ENCODE measurements at regions not wholly inside any gene's neighbourhood (a gene's known extent, or its start where the extent isn't known, plus 50 kb on each side); places are given as distances from the start of the nearest gene placed in this dataset.
"Not testable (repeated sequence)": the region's sequence is repeated elsewhere in the genome, so short reads cannot be mapped to it uniquely, and the experiment has no call there.

GRCh38 chr2:160816916-160817499 lies 323.4 kb upstream of the RBMS1 start:
- no peak for DNase-seq

DNA sequence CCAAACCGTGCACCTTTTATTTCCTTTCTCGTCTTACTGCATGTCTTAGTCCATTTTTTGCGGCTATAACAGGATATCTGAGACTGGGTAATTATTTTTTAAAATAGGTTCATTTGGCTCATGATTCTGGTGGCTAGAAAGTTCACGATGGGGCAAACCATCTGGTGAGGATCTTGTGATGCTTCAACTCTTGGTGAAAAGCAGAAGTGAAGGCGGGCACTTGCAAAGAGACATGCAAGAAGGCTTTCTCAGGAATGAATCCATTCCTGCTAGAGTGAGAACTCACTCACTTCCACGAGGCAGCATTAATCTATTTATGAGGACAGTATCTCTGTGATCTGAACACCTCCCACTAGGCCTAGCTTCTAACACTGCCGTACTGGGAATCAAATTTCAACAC lies 327.1 kb upstream of the RBMS1 start:
- no peak for DNase-seq

DNA sequence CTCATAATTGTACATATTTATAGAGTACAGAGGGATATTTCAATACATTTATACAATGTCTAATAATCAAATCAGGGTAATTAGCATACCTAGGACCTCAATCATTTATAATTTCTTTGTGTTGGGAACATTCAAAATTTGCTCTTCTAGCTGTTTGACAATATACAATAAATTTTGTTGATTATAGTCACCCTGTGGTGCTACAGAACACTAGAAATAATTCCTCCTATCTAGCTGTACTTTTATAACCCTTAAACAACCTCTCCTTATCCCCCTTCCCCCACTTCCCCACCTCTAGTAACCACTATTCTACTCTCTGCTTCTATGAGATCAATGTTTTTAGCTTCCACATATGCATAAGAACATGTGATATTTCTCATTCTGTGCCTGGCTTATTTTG lies 328.4 kb upstream of the RBMS1 start:
- DNase-seq, result no peak

GRCh38 chr2:160825433-160825832 lies 331.8 kb upstream of the RBMS1 start:
- DNase-seq, result no peak

- no peak for DNase-seq
Measured at GRCh38 chr2:160826496-160826895, 332.9 kb upstream of the RBMS1 start.

- no peak for DNase-seq
Measured at GRCh38 chr2:160828076-160828475, 332.2 kb upstream of the TANK start.

DNA sequence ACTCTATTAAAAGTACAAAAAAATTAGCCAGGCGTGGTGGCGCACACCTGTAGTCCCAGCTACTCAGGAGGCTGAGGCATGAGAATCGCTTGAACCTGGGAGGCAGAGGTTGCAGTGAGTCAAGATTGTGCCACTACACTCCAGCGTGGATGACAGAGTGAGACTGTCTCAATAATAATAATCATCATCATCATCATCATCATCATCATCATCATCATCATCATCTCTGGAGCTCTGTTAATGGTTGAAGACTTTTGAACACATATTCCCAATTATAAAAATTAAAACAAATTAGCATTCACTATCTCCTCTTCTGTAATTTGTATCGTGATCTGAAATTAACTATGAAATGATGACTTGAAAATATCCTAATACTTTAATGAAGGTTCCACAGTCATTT lies 327.8 kb upstream of the TANK start:
- not testable (repeated sequence) for DNase-seq

DNA sequence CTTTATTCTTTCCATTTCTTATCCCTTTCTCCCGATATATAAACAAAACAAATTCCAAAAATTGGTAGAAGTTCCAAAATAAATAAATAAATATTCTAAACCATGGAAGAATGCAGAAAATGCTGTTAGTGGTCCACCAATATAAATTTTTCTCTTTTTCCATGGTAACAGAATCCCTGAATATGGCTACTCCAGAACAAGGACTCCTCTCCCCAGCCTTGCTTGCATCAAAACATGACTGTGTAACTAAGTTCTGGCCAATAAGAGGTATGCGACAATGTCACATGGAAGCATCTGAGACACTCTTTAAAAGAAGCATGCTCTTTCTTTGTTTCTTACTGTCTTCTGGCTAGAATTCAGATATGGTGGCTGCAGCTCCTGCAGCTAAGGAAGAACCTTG lies 325.1 kb upstream of the TANK start:
- DNase-seq, result no peak

DNA sequence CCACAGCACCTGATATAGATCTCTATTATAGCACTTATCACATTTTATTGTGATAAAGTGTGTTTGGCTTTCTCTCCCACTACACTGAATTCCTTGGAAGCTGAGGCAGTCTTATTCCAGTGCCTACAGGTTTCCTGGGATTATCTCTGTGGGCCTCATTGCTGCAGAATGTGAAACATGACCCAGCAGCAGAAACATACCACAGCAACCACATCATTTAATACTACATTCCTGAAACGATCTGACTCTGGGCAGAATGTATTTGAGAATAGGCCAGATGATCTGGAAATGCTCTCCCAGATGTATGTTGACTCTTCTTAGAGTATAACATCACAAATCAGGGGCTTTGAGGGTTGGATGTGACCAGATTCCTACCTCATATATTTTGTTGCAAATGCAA lies 323.5 kb upstream of the TANK start:
- no peak for DNase-seq

- no peak for DNase-seq
Measured at GRCh38 chr2:160837416-160837815, 322.8 kb upstream of the TANK start.

- DNase-seq, result no peak
Measured at GRCh38 chr2:160838147-160838546, 322.1 kb upstream of the TANK start.

DNA sequence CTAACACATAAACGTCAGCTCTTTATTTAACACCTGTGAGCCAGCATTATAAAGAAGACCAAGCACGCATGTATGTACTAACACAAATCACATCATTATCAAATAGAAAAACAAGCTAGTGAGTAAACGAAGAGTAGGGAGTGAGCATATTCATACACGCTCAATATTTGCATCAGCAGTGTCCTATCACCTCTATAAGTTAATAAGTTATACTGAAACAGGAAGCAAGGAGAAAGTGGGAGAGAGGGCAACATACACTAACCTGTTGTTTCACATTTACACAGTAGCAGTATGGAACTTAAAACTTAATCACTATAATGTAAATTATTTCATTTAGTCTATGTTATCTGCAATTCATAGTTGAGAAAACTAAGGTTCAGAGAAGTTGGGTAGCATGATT lies 321.5 kb upstream of the TANK start:
- no peak for DNase-seq

DNA sequence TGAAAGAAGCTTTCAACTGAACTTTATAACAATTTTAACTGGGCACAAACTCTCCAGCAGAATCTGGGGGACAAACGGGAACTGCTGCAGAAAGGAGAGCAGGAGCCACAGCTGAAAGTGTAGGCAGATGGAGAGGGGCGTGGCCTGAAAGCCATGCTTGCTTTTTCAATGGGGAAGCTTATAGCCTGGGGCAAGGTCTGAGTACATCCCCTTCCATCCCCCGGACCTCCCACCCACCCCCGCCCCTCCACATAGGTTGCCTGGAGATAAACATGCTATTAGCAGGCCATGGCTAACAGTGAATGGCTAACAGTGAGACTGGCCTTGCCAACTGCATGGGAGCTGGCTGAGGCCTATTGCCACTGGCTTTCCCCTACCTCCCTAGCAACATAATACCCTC lies 317.9 kb upstream of the TANK start:
- DNase-seq, result no peak

DNA sequence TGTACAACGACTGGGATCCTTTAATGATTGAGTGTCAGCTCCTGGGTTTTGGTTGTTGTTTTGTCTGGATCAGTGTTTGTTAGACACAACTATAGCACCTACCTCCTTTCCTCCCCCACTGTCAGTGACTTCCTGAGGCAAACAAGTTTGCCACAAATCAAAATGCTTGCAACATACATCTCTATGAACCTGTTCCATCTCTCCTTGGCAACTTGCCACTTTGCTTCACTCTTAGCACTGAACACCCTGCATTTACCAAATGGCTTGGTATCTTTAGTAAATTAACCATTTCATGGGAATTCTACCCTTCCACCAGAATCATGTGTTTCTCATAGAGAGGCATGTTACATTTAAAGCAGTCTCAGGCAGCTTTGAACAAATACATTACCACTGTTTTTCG lies 301.1 kb upstream of the TANK start:
- DNase-seq, result peak in 2 of 6 experiments; percentile 8 to 25

DNA sequence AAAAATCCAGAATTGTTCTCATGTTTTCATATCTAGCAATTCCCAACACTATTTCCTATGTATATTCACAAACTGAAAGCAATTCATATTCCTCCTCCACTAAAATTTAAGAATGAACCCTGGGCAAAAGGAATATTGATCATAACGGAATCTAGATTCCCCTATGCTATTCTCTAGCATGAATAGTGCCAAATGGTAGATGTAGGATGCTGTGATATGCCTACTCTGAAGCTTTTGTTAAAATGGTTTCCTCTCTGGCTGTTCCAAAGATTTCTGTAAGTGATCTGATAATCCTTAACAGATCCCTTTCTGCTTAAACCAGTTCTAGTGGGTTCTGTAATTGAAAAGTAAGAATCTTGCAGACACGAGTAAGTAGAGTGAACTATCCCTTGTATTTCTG lies 298.0 kb upstream of the TANK start:
- no peak for DNase-seq

GRCh38 chr2:160868891-160869290 lies 291.3 kb upstream of the TANK start:
- DNase-seq, result no peak

DNA sequence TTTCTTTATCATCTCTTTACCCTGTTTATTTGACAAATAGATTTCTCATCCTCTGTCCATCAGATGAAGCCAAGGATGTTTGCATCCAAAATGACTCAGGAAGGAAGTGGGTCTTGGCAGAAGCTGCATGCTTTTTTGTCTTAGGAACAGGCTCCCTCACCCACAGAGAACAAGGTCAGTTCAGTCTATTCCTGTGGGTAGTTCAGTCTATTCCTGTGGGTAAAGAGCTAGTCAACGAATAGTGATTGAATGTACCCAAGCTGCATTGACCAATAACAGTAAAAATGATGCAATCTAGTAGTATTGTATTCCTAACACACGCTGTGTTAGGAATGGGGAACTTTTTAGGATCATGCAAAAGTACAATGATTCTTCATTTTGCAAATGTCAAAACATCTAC lies 290.8 kb upstream of the TANK start:
- no peak for DNase-seq

GRCh38 chr2:160870729-160871465 lies 289.3 kb upstream of the TANK start:
- no peak for DNase-seq

GRCh38 chr2:160871953-160872352 lies 288.3 kb upstream of the TANK start:
- DNase-seq, result no peak

DNA sequence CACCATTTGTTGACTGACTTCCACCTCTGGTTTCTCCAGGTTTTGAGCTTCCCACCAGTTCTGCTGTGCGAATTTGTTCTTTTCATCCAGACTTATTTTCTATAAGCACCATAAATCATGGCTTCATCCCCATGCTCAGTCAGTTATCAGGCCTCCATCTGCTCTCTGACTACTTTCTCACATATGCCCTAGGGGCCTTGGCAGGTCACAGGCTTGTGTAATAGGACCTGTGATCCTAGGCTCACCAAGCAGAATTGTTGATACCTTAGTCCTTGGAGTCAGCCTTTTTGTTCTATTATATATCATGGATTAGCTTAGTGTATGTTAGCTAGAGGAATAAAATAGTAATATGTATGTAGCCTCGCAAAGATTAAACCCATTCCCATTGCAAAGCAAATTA lies 284.2 kb upstream of the TANK start:
- DNase-seq, result no peak

DNA sequence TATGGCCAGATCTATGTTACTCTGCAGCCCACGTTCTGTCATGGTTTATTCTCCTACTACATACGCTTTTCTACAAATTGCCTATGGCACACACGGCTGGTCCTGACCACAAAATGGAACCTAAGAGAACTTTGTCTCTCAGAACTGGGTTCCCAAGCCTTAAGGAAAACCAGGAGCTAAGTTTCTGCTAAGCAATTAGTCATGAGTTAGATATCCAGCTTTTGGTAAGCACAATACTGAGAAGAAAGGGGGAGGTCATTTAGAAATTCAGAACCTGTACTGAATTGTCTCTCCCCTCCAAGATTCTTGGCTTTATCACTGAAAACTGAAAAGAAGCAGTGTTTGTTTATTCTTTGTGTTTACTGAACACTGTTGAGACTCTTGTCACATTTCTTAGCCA lies 283.5 kb upstream of the TANK start:
- no peak for DNase-seq

- no peak for DNase-seq
Measured at GRCh38 chr2:160878618-160879017, 281.6 kb upstream of the TANK start.

GRCh38 chr2:160882906-160883305 lies 277.3 kb upstream of the TANK start:
- no peak for DNase-seq

DNA sequence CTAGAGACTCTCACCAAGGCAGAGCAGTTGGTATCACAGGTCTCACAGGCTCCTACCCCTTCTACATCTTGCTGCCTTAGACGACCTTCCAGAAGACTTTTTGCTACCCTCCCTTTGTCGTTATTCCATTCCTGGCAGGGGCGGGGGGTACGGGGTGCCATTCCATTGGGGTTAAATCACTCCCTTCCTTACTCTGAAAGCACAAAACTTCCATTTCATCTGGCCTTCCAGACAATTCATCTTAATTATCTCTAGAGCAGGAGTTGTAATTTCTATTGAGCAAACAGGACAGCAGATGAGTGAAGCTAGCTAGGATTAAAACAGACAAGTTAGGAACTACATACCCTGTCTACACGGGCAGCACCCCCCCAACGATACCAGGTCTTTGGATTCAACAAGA lies 276.2 kb upstream of the TANK start:
- no peak for DNase-seq
